ENCODE measurements at regions not wholly inside any gene's neighbourhood (a gene's known extent, or its start where the extent isn't known, plus 50 kb on each side); places are given as distances from the start of the nearest gene placed in this dataset.

DNA sequence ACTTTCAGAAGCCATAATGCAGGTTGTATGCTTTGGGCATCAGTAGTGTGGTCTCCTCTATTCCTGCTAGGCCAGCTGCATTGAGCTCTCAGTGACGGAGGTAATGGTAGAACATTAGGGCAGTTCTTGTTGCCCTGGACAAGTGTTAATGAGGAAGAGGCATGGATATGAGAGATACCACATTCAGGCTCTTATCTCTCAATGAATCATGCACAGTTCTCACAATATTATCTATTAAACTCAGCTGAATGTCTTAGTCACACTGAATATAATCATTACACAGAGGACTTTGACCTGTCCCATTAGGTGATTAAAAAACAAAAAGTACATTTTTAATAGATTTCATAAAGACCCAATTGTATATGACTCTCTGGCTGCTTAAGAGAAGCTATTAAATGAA, 76.6 kb upstream of the SSBP2 start:
- no peak overlapping the region for H3K4me3 ChIP-seq (ENCODE audit: low read depth in 1 of 3, low read length in 3 of 3)
- TF ChIP-seq EGR1 (IDR thresholded peaks at IDR 0.05; ENCODE audit: low read depth in 2 of 2) (no peak), NR2F2 (IDR thresholded peaks at IDR 0.05) (no peak), SP1 (IDR thresholded peaks at IDR 0.05) (no peak), HNF4A (conservative IDR thresholded peaks at IDR 0.05) (no peak), TAF1 (conservative IDR thresholded peaks at IDR 0.05) (no peak), JUND (IDR thresholded peaks at IDR 0.05) (no peak), HNF4G (IDR thresholded peaks at IDR 0.05) (no peak), FOXA2 (IDR thresholded peaks at IDR 0.05) (no peak), RAD21 (IDR thresholded peaks at IDR 0.05) (no peak), FOXA1 (IDR thresholded peaks at IDR 0.05) (no peak), RXRA (IDR thresholded peaks at IDR 0.05) (no peak), GABPA (IDR thresholded peaks at IDR 0.05 in 1 of 2, conservative IDR thresholded peaks at IDR 0.05 in 1 of 2) (no peak), YY1 (IDR thresholded peaks at IDR 0.05) (no peak)
- TF ChIP-seq, protein P1, sequence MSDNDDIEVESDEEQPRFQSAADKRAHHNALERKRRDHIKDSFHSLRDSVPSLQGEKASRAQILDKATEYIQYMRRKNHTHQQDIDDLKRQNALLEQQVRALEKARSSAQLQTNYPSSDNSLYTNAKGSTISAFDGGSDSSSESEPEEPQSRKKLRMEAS (IDR thresholded peaks at IDR 0.05), result no peak
- TF ChIP-seq, protein P2, sequence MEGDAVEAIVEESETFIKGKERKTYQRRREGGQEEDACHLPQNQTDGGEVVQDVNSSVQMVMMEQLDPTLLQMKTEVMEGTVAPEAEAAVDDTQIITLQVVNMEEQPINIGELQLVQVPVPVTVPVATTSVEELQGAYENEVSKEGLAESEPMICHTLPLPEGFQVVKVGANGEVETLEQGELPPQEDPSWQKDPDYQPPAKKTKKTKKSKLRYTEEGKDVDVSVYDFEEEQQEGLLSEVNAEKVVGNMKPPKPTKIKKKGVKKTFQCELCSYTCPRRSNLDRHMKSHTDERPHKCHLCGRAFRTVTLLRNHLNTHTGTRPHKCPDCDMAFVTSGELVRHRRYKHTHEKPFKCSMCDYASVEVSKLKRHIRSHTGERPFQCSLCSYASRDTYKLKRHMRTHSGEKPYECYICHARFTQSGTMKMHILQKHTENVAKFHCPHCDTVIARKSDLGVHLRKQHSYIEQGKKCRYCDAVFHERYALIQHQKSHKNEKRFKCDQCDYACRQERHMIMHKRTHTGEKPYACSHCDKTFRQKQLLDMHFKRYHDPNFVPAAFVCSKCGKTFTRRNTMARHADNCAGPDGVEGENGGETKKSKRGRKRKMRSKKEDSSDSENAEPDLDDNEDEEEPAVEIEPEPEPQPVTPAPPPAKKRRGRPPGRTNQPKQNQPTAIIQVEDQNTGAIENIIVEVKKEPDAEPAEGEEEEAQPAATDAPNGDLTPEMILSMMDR (IDR thresholded peaks at IDR 0.05; ENCODE audit: low read depth, low read length, missing input control), result no peak
- TF ChIP-seq, protein P3, sequence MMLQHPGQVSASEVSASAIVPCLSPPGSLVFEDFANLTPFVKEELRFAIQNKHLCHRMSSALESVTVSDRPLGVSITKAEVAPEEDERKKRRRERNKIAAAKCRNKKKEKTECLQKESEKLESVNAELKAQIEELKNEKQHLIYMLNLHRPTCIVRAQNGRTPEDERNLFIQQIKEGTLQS (IDR thresholded peaks at IDR 0.05), result no peak
- TF ChIP-seq, protein P4, sequence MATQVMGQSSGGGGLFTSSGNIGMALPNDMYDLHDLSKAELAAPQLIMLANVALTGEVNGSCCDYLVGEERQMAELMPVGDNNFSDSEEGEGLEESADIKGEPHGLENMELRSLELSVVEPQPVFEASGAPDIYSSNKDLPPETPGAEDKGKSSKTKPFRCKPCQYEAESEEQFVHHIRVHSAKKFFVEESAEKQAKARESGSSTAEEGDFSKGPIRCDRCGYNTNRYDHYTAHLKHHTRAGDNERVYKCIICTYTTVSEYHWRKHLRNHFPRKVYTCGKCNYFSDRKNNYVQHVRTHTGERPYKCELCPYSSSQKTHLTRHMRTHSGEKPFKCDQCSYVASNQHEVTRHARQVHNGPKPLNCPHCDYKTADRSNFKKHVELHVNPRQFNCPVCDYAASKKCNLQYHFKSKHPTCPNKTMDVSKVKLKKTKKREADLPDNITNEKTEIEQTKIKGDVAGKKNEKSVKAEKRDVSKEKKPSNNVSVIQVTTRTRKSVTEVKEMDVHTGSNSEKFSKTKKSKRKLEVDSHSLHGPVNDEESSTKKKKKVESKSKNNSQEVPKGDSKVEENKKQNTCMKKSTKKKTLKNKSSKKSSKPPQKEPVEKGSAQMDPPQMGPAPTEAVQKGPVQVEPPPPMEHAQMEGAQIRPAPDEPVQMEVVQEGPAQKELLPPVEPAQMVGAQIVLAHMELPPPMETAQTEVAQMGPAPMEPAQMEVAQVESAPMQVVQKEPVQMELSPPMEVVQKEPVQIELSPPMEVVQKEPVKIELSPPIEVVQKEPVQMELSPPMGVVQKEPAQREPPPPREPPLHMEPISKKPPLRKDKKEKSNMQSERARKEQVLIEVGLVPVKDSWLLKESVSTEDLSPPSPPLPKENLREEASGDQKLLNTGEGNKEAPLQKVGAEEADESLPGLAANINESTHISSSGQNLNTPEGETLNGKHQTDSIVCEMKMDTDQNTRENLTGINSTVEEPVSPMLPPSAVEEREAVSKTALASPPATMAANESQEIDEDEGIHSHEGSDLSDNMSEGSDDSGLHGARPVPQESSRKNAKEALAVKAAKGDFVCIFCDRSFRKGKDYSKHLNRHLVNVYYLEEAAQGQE (IDR thresholded peaks at IDR 0.05), result no peak
- TF ChIP-seq, protein P5, sequence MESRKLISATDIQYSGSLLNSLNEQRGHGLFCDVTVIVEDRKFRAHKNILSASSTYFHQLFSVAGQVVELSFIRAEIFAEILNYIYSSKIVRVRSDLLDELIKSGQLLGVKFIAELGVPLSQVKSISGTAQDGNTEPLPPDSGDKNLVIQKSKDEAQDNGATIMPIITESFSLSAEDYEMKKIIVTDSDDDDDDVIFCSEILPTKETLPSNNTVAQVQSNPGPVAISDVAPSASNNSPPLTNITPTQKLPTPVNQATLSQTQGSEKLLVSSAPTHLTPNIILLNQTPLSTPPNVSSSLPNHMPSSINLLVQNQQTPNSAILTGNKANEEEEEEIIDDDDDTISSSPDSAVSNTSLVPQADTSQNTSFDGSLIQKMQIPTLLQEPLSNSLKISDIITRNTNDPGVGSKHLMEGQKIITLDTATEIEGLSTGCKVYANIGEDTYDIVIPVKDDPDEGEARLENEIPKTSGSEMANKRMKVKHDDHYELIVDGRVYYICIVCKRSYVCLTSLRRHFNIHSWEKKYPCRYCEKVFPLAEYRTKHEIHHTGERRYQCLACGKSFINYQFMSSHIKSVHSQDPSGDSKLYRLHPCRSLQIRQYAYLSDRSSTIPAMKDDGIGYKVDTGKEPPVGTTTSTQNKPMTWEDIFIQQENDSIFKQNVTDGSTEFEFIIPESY (IDR thresholded peaks at IDR 0.05), result no peak
- DNase-seq (ENCODE audit: low spot score), result no peak
- no peaks in the 10 kb centered on the region for H3K36me3 ChIP-seq (ENCODE audit: control insufficient read depth in 4 of 4, insufficient read depth in 3 of 4, low read depth in 1 of 4, low read length in 3 of 4)
- H3K9ac ChIP-seq (ENCODE audit: low read depth in 1 of 2, low read length in 2 of 2), result no peak overlapping the region
- H3K9me3 ChIP-seq (ENCODE audit: control insufficient read depth in 4 of 4, low read length in 3 of 4), result no peaks in the 10 kb centered on the region
- WGBS, result 97% methylated on average over 1 of the region's 1 CpG
- no peaks in the 10 kb centered on the region for H3K4me1 ChIP-seq (ENCODE audit: control insufficient read depth in 4 of 4, insufficient read depth in 4 of 4, low read length in 3 of 4)
- H3K27me3 ChIP-seq (ENCODE audit: control insufficient read depth in 4 of 4, insufficient read depth in 4 of 4, low read length in 3 of 4), result no peaks in the 10 kb centered on the region
- no peak overlapping the region for H3K27ac ChIP-seq (ENCODE audit: low read depth in 1 of 2, low read length in 2 of 2)
